ENCODE measurements at regions not wholly inside any gene's neighbourhood (a gene's known extent, or its start where the extent isn't known, plus 50 kb on each side); places are given as distances from the start of the nearest gene placed in this dataset.
A peak's percentile ranks its signal among the peaks of the same experiment; 100 is the strongest.

GRCh38 chr7:140267381-140268226 is 90.8 kb upstream of the KDM7A start:
- no peak overlapping the region for H4K5ac ChIP-seq (ENCODE audit: insufficient read length, low read depth, low read length)
- no peaks in the 10 kb centered on the region for H3K27me3 Mint-ChIP-seq (ENCODE audit: low read depth)

More at GRCh38 chr7:140267381-140268226, 90.8 kb upstream of the KDM7A start:
- no peak overlapping the region for H3K27ac ChIP-seq (ENCODE audit: insufficient read length, low read depth, low read length)
- no peaks in the 10 kb centered on the region for H3K79me2 ChIP-seq (ENCODE audit: insufficient read depth, low read length)
- Mint-ChIP-seq H3K4me1 (peaks cover 0 to 4% of the 10 kb centered on the region in 2 experiments; a peak in 3 of 4 replicates), H3K27ac (0 out of 7 replicates have a peak overlapping the region, but pooled peaks of 1 of the 3 experiments have one; percentile 66), H3K36me3 (ENCODE audit: insufficient read depth in 1 of 3, low read depth in 3 of 3) (no peaks in the 10 kb centered on the region; a peak in 1 of 7 replicates), H3K9me3 (no peaks in the 10 kb centered on the region), H3K4me3 (no peak overlapping the region)
- no peaks in the 10 kb centered on the region for H3K4me1 ChIP-seq (ENCODE audit: insufficient read depth, low read length)
- no peak overlapping the region for H3K56ac ChIP-seq (ENCODE audit: insufficient read length, low read depth, low read length)
- H2BK5ac ChIP-seq (ENCODE audit: insufficient read length, low read length), result no peak overlapping the region
- H2BK20ac ChIP-seq (ENCODE audit: low read depth, low read length, poor library complexity, severe bottlenecking), result no peak overlapping the region
- TF ChIP-seq, protein P1, sequence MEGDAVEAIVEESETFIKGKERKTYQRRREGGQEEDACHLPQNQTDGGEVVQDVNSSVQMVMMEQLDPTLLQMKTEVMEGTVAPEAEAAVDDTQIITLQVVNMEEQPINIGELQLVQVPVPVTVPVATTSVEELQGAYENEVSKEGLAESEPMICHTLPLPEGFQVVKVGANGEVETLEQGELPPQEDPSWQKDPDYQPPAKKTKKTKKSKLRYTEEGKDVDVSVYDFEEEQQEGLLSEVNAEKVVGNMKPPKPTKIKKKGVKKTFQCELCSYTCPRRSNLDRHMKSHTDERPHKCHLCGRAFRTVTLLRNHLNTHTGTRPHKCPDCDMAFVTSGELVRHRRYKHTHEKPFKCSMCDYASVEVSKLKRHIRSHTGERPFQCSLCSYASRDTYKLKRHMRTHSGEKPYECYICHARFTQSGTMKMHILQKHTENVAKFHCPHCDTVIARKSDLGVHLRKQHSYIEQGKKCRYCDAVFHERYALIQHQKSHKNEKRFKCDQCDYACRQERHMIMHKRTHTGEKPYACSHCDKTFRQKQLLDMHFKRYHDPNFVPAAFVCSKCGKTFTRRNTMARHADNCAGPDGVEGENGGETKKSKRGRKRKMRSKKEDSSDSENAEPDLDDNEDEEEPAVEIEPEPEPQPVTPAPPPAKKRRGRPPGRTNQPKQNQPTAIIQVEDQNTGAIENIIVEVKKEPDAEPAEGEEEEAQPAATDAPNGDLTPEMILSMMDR (conservative IDR thresholded peaks at IDR 0.05), result no peak
- no peak for DNase-seq
- WGBS (ENCODE audit: extremely low coverage, insufficient read length, low lambda C conversion rate), result no CpG with 5 or more reads among the region's 11 CpGs
- H2AK5ac ChIP-seq (ENCODE audit: insufficient read length, low read length), result no peak overlapping the region
- no peaks in the 10 kb centered on the region for H3K9me3 ChIP-seq (ENCODE audit: control insufficient read depth, low read depth, low read length)
- no peak overlapping the region for H2BK120ac ChIP-seq (ENCODE audit: low read depth, low read length, poor library complexity, severe bottlenecking)
- no peak overlapping the region for H2AFZ ChIP-seq (ENCODE audit: low read length)
- no peak overlapping the region for H2BK15ac ChIP-seq (ENCODE audit: low read depth, low read length)
- H3K23me2 ChIP-seq (ENCODE audit: insufficient read length, low read depth, low read length, poor library complexity, severe bottlenecking), result no peaks in the 10 kb centered on the region
- no peaks in the 10 kb centered on the region for H3K79me1 ChIP-seq (ENCODE audit: insufficient read depth, low read depth, low read length, poor library complexity, severe bottlenecking)
- no peaks in the 10 kb centered on the region for H3K27me3 ChIP-seq (ENCODE audit: insufficient read depth, low read length)
- no peak overlapping the region for H3K9ac ChIP-seq (ENCODE audit: extremely low read depth, insufficient read length, low read length)
- H3K18ac ChIP-seq (ENCODE audit: insufficient read length, low read depth, low read length), result no peak overlapping the region
- H3K4me2 ChIP-seq (ENCODE audit: insufficient read depth, insufficient read length, low read length), result no peak overlapping the region
- H4K8ac ChIP-seq (replicated peaks; ENCODE audit: insufficient read length, low read depth, low read length), result no peak overlapping the region
- H3K14ac ChIP-seq (ENCODE audit: insufficient read depth, low read length), result no peak overlapping the region
- H4K20me1 ChIP-seq (ENCODE audit: control insufficient read depth, insufficient read depth, insufficient read length), result no peaks in the 10 kb centered on the region
- no peak overlapping the region for H3T11ph ChIP-seq (ENCODE audit: low read length)
- no peak overlapping the region for H3K4ac ChIP-seq (ENCODE audit: low read depth, low read length)
- H2BK12ac ChIP-seq (ENCODE audit: insufficient read length, low read depth, low read length), result no peak overlapping the region
- H3K23ac ChIP-seq (ENCODE audit: insufficient read length, low read depth, low read length), result no peak overlapping the region
- H4K91ac ChIP-seq (ENCODE audit: insufficient read length, low read depth, low read length), result no peak overlapping the region

All from H9 (cell line).